MCF 10A (cell line): ENCODE measurements at regions not wholly inside any gene's neighbourhood (a gene's known extent, or its start where the extent isn't known, plus 50 kb on each side); places are given as distances from the start of the nearest gene placed in this dataset.

Source experiments
- BruUV-seq: library from RNA; stranded (reverse); fragments of 400-500 nt; replicated peaks from 2 replicates; lab custom pipeline; 2021; lab: Mats Ljungman, UMichigan
- CTCF ChIA-PET: fragments of 300-600 bp; sonication (Branson Sonifier 250); formaldehyde crosslinking; extraction: SDS; loops from one replicate; lab custom pipeline; 2021; ENCODE audit warnings: antibody characterized with exemption, inconsistent platforms; lab: Yijun Ruan, JAX
- POLR2A ChIA-PET: fragments of 300-600, 350-650 bp; sonication (Branson Sonifier 250); formaldehyde crosslinking; extraction: SDS; loops from one replicate; lab custom pipeline; 2020; ENCODE audit warnings: antibody characterized with exemption, inconsistent platforms; lab: Yijun Ruan, JAX
- DNase-seq: peaks from one replicate; pipeline ENCODE4 v3.0.0-alpha.2; 2018; ENCODE audit not compliant: unreplicated experiment
- H3K27ac Mint-ChIP-seq: one replicate; pipeline ENCODE4 v1.8.0; 2022; ENCODE audit warnings: mild to moderate bottlenecking, low read depth, mixed read lengths; ENCODE audit not compliant: unreplicated experiment
- H3K27me3 Mint-ChIP-seq: one replicate; pipeline ENCODE4 v1.8.0; 2022; ENCODE audit warnings: mixed read lengths; ENCODE audit not compliant: insufficient read depth, unreplicated experiment
- H3K36me3 Mint-ChIP-seq: one replicate; pipeline ENCODE4 v1.8.0; 2022; ENCODE audit warnings: mild to moderate bottlenecking, moderate library complexity, mixed read lengths; ENCODE audit not compliant: insufficient read depth, unreplicated experiment
- H3K4me1 Mint-ChIP-seq: one replicate; pipeline ENCODE4 v1.8.0; 2022; ENCODE audit warnings: mixed read lengths; ENCODE audit not compliant: insufficient read depth, unreplicated experiment
- H3K4me3 Mint-ChIP-seq: one replicate; pipeline ENCODE4 v1.8.0; 2022; ENCODE audit warnings: mild to moderate bottlenecking, moderate library complexity, mixed read lengths; ENCODE audit not compliant: unreplicated experiment
- H3K9me3 Mint-ChIP-seq: one replicate; pipeline ENCODE4 v1.8.0; 2022; ENCODE audit warnings: mixed read lengths; ENCODE audit not compliant: unreplicated experiment
- CTCF ChIP-seq: fragments of 200-600 bp; IDR thresholded peaks from one replicate; pipeline ENCODE4 v1.8.0; 2022; ENCODE audit warnings: antibody characterized with exemption, mild to moderate bottlenecking; ENCODE audit not compliant: unreplicated experiment
- intact Hi-C: fragments of 100-400 bp; cut with micrococcal nuclease; formaldehyde crosslinking; loops from 2 replicates; pipeline ENCODE4 v1.14.1; 2022

GRCh38 chr1:187641015-187641414 lies 812.3 kb downstream of the PLA2G4A start:
- no TSS peak for BruUV-seq
- TF ChIP-seq CTCF = no peak
- peaks cover 17% of the 10 kb centered on the region for H3K4me1 Mint-ChIP-seq
- no peak for DNase-seq
- H3K36me3 Mint-ChIP-seq = no peaks in the 10 kb centered on the region
- ChIA-PET POLR2A (no interaction called here), CTCF (interaction anchor here (0.8 to 1.0 kb wide), 2 partner anchors 376 to 812 kb away, joined by 3 to 4 read pairs; partner anchors contain the start of gene PLA2G4A)
- no peaks in the 10 kb centered on the region for H3K27me3 Mint-ChIP-seq
- H3K9me3 Mint-ChIP-seq = peaks cover 19% of the 10 kb centered on the region
- H3K4me3 Mint-ChIP-seq = no peak overlapping the region
- H3K27ac Mint-ChIP-seq = no peak overlapping the region
- intact Hi-C loops = no loop called here

- peak overlapping the region; percentile 35 for H3K27ac Mint-ChIP-seq
- peaks cover 19% of the 10 kb centered on the region for H3K9me3 Mint-ChIP-seq
- no TSS peak for BruUV-seq
- H3K4me3 Mint-ChIP-seq = no peak overlapping the region
- no peak for DNase-seq
- TF ChIP-seq CTCF = no peak
- ChIA-PET POLR2A (no interaction called here), CTCF (interaction anchor here (0.7 to 1.0 kb wide), 3 partner anchors 46 to 813 kb away, joined by 3 to 4 read pairs (median 3); partner anchors contain the start of gene PLA2G4A)
- no peaks in the 10 kb centered on the region for H3K27me3 Mint-ChIP-seq
- intact Hi-C loops = no loop called here
- peaks cover 17% of the 10 kb centered on the region for H3K4me1 Mint-ChIP-seq
- no peaks in the 10 kb centered on the region for H3K36me3 Mint-ChIP-seq
These were observed 812.7 kb downstream of the PLA2G4A start for GRCh38 chr1:187641463-187641862.

- ChIA-PET POLR2A (no interaction called here), CTCF (interaction anchor here (0.7 to 0.8 kb wide), 2 partner anchors 45 to 813 kb away, joined by 3 to 4 read pairs; partner anchors contain the start of gene PLA2G4A)
- no TSS peak for BruUV-seq
- TF ChIP-seq CTCF = no peak
- H3K36me3 Mint-ChIP-seq = no peaks in the 10 kb centered on the region
- H3K27ac Mint-ChIP-seq = peak overlapping the region; percentile 35
- peaks cover 17% of the 10 kb centered on the region for H3K4me1 Mint-ChIP-seq
- peak; percentile 23 for DNase-seq
- intact Hi-C loops = no loop called here
- H3K9me3 Mint-ChIP-seq = peaks cover 16% of the 10 kb centered on the region
- H3K27me3 Mint-ChIP-seq = no peaks in the 10 kb centered on the region
- no peak overlapping the region for H3K4me3 Mint-ChIP-seq
These were observed 813.2 kb downstream of the PLA2G4A start for GRCh38 chr1:187641907-187642306.

- Mint-ChIP-seq H3K4me1 (peaks cover 21% of the 10 kb centered on the region), H3K4me3 (no peak overlapping the region), H3K36me3 (no peaks in the 10 kb centered on the region), H3K27me3 (no peaks in the 10 kb centered on the region), H3K9me3 (no peaks in the 10 kb centered on the region), H3K27ac (no peak overlapping the region)
- ChIA-PET CTCF (interaction anchor here (0.6 to 0.7 kb wide), 2 partner anchors 232 to 634 kb away, joined by 3 to 5 read pairs; no protein-coding TSS in a partner anchor), POLR2A (no interaction called here)
- BruUV-seq = no TSS peak
- no peak for DNase-seq
- intact Hi-C loops = no loop called here
- no peak for TF ChIP-seq CTCF
These were observed 816.9 kb downstream of the PLA2G4A start for GRCh38 chr1:187645651-187646050.
